H9 (cell line): ENCODE measurements at regions not wholly inside any gene's neighbourhood (a gene's known extent, or its start where the extent isn't known, plus 50 kb on each side); places are given as distances from the start of the nearest gene placed in this dataset.

ENCODE experiments used
- DNase-seq: peaks from one replicate; pipeline ENCODE4 v3.0.0-alpha.2; 2017
- H2AFZ ChIP-seq: one replicate; pipeline ENCODE4 v1.6.1; 2013; ENCODE audit warnings: mild to moderate bottlenecking, low read length, control low read depth, moderate library complexity
- H2AK5ac ChIP-seq: 2 replicates; pipeline ENCODE4 v1.6.1; 2013; ENCODE audit warnings: low read length, control low read depth, mixed read lengths; ENCODE audit not compliant: insufficient read length
- H2BK120ac ChIP-seq: one replicate; pipeline ENCODE4 v1.6.1; 2013; ENCODE audit warnings: low read depth, mild to moderate bottlenecking, low read length, control low read depth, inconsistent platforms; ENCODE audit not compliant: poor library complexity, severe bottlenecking
- H2BK12ac ChIP-seq: 2 replicates; pipeline ENCODE4 v1.6.1; 2013; ENCODE audit warnings: low read length, control low read depth, mixed read lengths, low read depth; ENCODE audit not compliant: insufficient read length
- H2BK15ac ChIP-seq: 2 replicates; pipeline ENCODE4 v1.6.1; 2013; ENCODE audit warnings: low read depth, low read length, control low read depth
- H2BK20ac ChIP-seq: one replicate; pipeline ENCODE4 v1.6.1; 2013; ENCODE audit warnings: low read depth, mild to moderate bottlenecking, low read length, control low read depth, inconsistent platforms; ENCODE audit not compliant: poor library complexity, severe bottlenecking
- H2BK5ac ChIP-seq: 2 replicates; pipeline ENCODE4 v1.6.1; 2013; ENCODE audit warnings: low read length, control low read depth, mixed read lengths; ENCODE audit not compliant: insufficient read length
- H3K14ac ChIP-seq: 2 replicates; pipeline ENCODE4 v1.6.1; 2013; ENCODE audit warnings: low read length, control low read depth; ENCODE audit not compliant: insufficient read depth
- H3K18ac ChIP-seq: 2 replicates; pipeline ENCODE4 v1.6.1; 2013; ENCODE audit warnings: low read depth, mild to moderate bottlenecking, mixed read lengths, low read length, control low read depth; ENCODE audit not compliant: insufficient read length
- H3K23ac ChIP-seq: 2 replicates; pipeline ENCODE4 v1.6.1; 2013; ENCODE audit warnings: low read length, control low read depth, mixed read lengths, low read depth; ENCODE audit not compliant: insufficient read length
- H3K23me2 ChIP-seq: 2 replicates; pipeline ENCODE4 v1.6.1; 2013; ENCODE audit warnings: low read depth, mild to moderate bottlenecking, mixed read lengths, low read length, control low read depth; ENCODE audit not compliant: insufficient read length, poor library complexity, severe bottlenecking
- H3K27ac ChIP-seq: 2 replicates; pipeline ENCODE4 v1.5.1; 2013; ENCODE audit warnings: low read length, control low read depth, mixed read lengths, low read depth; ENCODE audit not compliant: insufficient read length
- H3K27me3 ChIP-seq: 2 replicates; pipeline ENCODE4 v1.6.1; 2013; ENCODE audit warnings: low read length, control low read depth, inconsistent platforms; ENCODE audit not compliant: insufficient read depth
- H3K4ac ChIP-seq: 2 replicates; pipeline ENCODE4 v1.6.1; 2013; ENCODE audit warnings: low read depth, mild to moderate bottlenecking, control low read depth, inconsistent platforms, low read length, moderate library complexity
- H3K4me1 ChIP-seq: 2 replicates; pipeline ENCODE4 v1.6.1; 2013; ENCODE audit warnings: low read length, control low read depth, inconsistent platforms; ENCODE audit not compliant: insufficient read depth
- H3K4me2 ChIP-seq: 2 replicates; pipeline ENCODE4 v1.6.1; 2013; ENCODE audit warnings: low read length, control low read depth, mixed read lengths; ENCODE audit not compliant: insufficient read length, insufficient read depth
- H3K56ac ChIP-seq: 2 replicates; pipeline ENCODE4 v1.6.1; 2013; ENCODE audit warnings: low read depth, mild to moderate bottlenecking, mixed read lengths, low read length, control low read depth; ENCODE audit not compliant: insufficient read length
- H3K79me1 ChIP-seq: 2 replicates; pipeline ENCODE4 v1.6.1; 2013; ENCODE audit warnings: low read depth, mild to moderate bottlenecking, moderate library complexity, low read length, control low read depth, inconsistent platforms; ENCODE audit not compliant: insufficient read depth, poor library complexity, severe bottlenecking
- H3K79me2 ChIP-seq: 2 replicates; pipeline ENCODE4 v1.6.1; 2013; ENCODE audit warnings: low read length, control low read depth, inconsistent platforms; ENCODE audit not compliant: insufficient read depth
- H3K9ac ChIP-seq: 2 replicates; pipeline ENCODE4 v1.6.1; 2013; ENCODE audit warnings: low read length, control low read depth, mixed read lengths; ENCODE audit not compliant: insufficient read length; ENCODE audit errors: extremely low read depth
- H3K9me3 ChIP-seq: one replicate; pipeline ENCODE4 v1.6.1; 2013; ENCODE audit warnings: low read depth, low read length, inconsistent platforms; ENCODE audit not compliant: control insufficient read depth
- H3T11ph ChIP-seq: one replicate; pipeline ENCODE4 v1.6.1; 2013; ENCODE audit warnings: mild to moderate bottlenecking, low read length, control low read depth, inconsistent platforms
- H4K20me1 ChIP-seq: one replicate; pipeline ENCODE4 v1.6.1; 2013; ENCODE audit not compliant: control insufficient read depth, insufficient read length, insufficient read depth
- H4K5ac ChIP-seq: 2 replicates; pipeline ENCODE4 v1.6.1; 2013; ENCODE audit warnings: low read depth, mild to moderate bottlenecking, mixed read lengths, low read length, control low read depth; ENCODE audit not compliant: insufficient read length
- H4K8ac ChIP-seq: replicated peaks from 2 replicates; pipeline ENCODE4 v1.6.1; 2013; ENCODE audit warnings: low read length, control low read depth, mixed read lengths, low read depth; ENCODE audit not compliant: insufficient read length
- H4K91ac ChIP-seq: 2 replicates; pipeline ENCODE4 v1.6.1; 2013; ENCODE audit warnings: low read depth, mild to moderate bottlenecking, moderate library complexity, mixed read lengths, low read length, control low read depth; ENCODE audit not compliant: insufficient read length
- H3K27ac Mint-ChIP-seq, 3 experiments: 2 replicates in 2 of 3; 3 replicates in 1 of 3; pipeline ENCODE4 v1.8.0; 2020 to 2021; ENCODE audit warnings: mixed read lengths in 3 of 3, mild to moderate bottlenecking in 1 of 3, moderate library complexity in 1 of 3
- H3K27me3 Mint-ChIP-seq: 2 replicates; pipeline ENCODE4 v1.8.0; 2021; ENCODE audit warnings: low read depth, mild to moderate bottlenecking, moderate library complexity, mixed read lengths
- H3K36me3 Mint-ChIP-seq, 3 experiments: 2 replicates in 2 of 3; 3 replicates in 1 of 3; pipeline ENCODE4 v1.8.0; 2020 to 2021; ENCODE audit warnings: low read depth in 3 of 3, mixed read lengths in 3 of 3; ENCODE audit not compliant: insufficient read depth in 1 of 3
- H3K4me1 Mint-ChIP-seq, 2 experiments: 2 replicates each; pipeline ENCODE4 v1.8.0; 2020; ENCODE audit warnings: mixed read lengths in 2 of 2
- H3K4me3 Mint-ChIP-seq, 2 experiments: 2 replicates in 1 of 2; 3 replicates in 1 of 2; pipeline ENCODE4 v1.8.0; 2020 to 2021; ENCODE audit warnings: mild to moderate bottlenecking in 2 of 2, mixed read lengths in 2 of 2, moderate library complexity in 1 of 2
- H3K9me3 Mint-ChIP-seq, 2 experiments: 2 replicates in 1 of 2; 3 replicates in 1 of 2; pipeline ENCODE4 v1.8.0; 2020; ENCODE audit warnings: mild to moderate bottlenecking in 2 of 2, mixed read lengths in 2 of 2, moderate library complexity in 1 of 2
- CTCF ChIP-seq: fragments of 200-600 bp; sonication (generic); conservative IDR thresholded peaks from 3 replicates; pipeline ENCODE4 v1.8.0; 2021; ENCODE audit warnings: antibody characterized with exemption, mild to moderate bottlenecking

GRCh38 chr10:28429045-28429444 lies 103.9 kb upstream of the WAC start:
- H3K27me3 Mint-ChIP-seq = peaks cover 3% of the 10 kb centered on the region; the same call in 1 of the 2 replicates
- H4K5ac ChIP-seq = no peak overlapping the region
- H2BK20ac ChIP-seq = no peak overlapping the region

More at GRCh38 chr10:28429045-28429444, 103.9 kb upstream of the WAC start:
- H3K4me2 ChIP-seq = no peak overlapping the region
- Mint-ChIP-seq H3K9me3 (peaks cover 5% of the 10 kb centered on the region in 2 experiments; a peak in 2 of 5 replicates), H3K36me3 (peaks cover 0 to 4% (median 0%) of the 10 kb centered on the region in 3 experiments; a peak in 2 of 7 replicates), H3K4me1 (peaks cover 8 to 19% of the 10 kb centered on the region in 2 experiments), H3K27ac (no peak overlapping the region), H3K4me3 (no peak overlapping the region)
- H3K9me3 ChIP-seq = no peaks in the 10 kb centered on the region
- no peaks in the 10 kb centered on the region for H3K79me1 ChIP-seq
- H3T11ph ChIP-seq = no peak overlapping the region
- no peak overlapping the region for H2BK15ac ChIP-seq
- no peak overlapping the region for H2BK5ac ChIP-seq
- H3K9ac ChIP-seq = no peak overlapping the region
- H4K8ac ChIP-seq = no peak overlapping the region
- no peak overlapping the region for H3K4ac ChIP-seq
- TF ChIP-seq CTCF = no peak
- no peaks in the 10 kb centered on the region for H3K27me3 ChIP-seq
- no peak overlapping the region for H2AFZ ChIP-seq
- H2BK120ac ChIP-seq = no peak overlapping the region
- H3K23me2 ChIP-seq = no peaks in the 10 kb centered on the region
- H3K14ac ChIP-seq = no peak overlapping the region
- no peak overlapping the region for H2AK5ac ChIP-seq
- H3K23ac ChIP-seq = no peak overlapping the region
- no peak overlapping the region for H3K18ac ChIP-seq
- no peak overlapping the region for H3K56ac ChIP-seq
- peaks cover 2% of the 10 kb centered on the region; the same call in 1 of the 2 replicates for H3K4me1 ChIP-seq
- DNase-seq = no peak
- no peak overlapping the region for H2BK12ac ChIP-seq
- no peaks in the 10 kb centered on the region for H4K20me1 ChIP-seq
- H4K91ac ChIP-seq = no peak overlapping the region
- H3K79me2 ChIP-seq = no peaks in the 10 kb centered on the region
- no peak overlapping the region for H3K27ac ChIP-seq
